Activated naive CD8-positive, alpha-beta T cell treated with anti-CD3 and anti-CD28 coated beads, Interleukin-2, amount 10 ng/mL, durations not matched to agents 7 days and 5 days (primary cell): ENCODE measurements at regions not wholly inside any gene's neighbourhood (a gene's known extent, or its start where the extent isn't known, plus 50 kb on each side); places are given as distances from the start of the nearest gene placed in this dataset.

Experiments used
- ATAC-seq: fragments of 150-1000 bp; cut with Tn5 transposase; one replicate; pipeline ENCODE4 v1.10.0; 2021; ENCODE audit warnings: low read depth, moderate library complexity
- POLR2A ChIA-PET: fragments of 350-600 bp; sonication (Branson Sonifier 250); formaldehyde crosslinking; loops from one replicate; lab custom pipeline; 2021; ENCODE audit warnings: antibody characterized with exemption; lab: Charles Lee
- DNase-seq: peaks from one replicate; pipeline ENCODE4 v3.0.0; 2021
- H3K27ac Mint-ChIP-seq: one replicate; pipeline ENCODE4 v1.8.0; 2022; ENCODE audit warnings: mild to moderate bottlenecking, mixed read lengths
- H3K27me3 Mint-ChIP-seq: one replicate; pipeline ENCODE4 v1.8.0; 2022; ENCODE audit warnings: mild to moderate bottlenecking, moderate library complexity, mixed read lengths
- H3K36me3 Mint-ChIP-seq: one replicate; pipeline ENCODE4 v1.8.0; 2021; ENCODE audit warnings: mild to moderate bottlenecking, mixed read lengths
- H3K4me1 Mint-ChIP-seq: one replicate; pipeline ENCODE4 v1.8.0; 2021; ENCODE audit warnings: mixed read lengths
- H3K4me3 Mint-ChIP-seq: one replicate; pipeline ENCODE4 v1.8.0; 2022; ENCODE audit warnings: mild to moderate bottlenecking, moderate library complexity, mixed read lengths
- H3K9me3 Mint-ChIP-seq: one replicate; pipeline ENCODE4 v1.8.0; 2021; ENCODE audit warnings: mixed read lengths

DNA sequence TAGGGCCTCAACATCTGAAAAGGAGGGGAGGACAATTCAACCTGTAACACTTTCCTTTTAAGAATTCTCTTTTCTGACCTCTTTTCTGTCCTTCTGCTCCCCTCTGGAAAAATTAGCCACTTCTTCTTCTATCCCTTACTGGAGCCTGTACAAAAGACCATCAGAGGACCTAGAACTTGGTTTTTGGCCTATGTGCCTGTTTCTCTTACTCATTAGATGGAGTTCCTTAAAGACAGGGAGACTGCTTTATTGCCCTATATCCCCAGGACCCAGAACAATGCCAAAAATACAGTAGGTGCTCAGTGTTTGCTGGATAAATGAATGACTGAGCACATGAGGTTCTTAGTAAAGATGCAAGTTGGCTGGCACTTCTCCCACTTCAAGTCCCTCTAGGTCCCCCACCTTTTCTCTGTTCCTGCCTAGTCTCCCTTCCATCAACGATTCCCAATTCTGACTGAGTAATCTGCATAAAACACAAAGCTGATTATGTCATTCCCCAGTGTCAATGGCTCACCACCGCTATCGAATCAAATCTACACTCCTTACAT is 114.2 kb downstream of the DDX1 start:
- DNase-seq (no peak), ATAC-seq (no peak)
- Mint-ChIP-seq H3K9me3 (no peaks in the 10 kb centered on the region), H3K4me3 (no peak overlapping the region), H3K27ac (no peak overlapping the region), H3K27me3 (peaks cover 4% of the 10 kb centered on the region), H3K4me1 (no peaks in the 10 kb centered on the region), H3K36me3 (no peaks in the 10 kb centered on the region)
- POLR2A ChIA-PET: no interaction called here

DNA sequence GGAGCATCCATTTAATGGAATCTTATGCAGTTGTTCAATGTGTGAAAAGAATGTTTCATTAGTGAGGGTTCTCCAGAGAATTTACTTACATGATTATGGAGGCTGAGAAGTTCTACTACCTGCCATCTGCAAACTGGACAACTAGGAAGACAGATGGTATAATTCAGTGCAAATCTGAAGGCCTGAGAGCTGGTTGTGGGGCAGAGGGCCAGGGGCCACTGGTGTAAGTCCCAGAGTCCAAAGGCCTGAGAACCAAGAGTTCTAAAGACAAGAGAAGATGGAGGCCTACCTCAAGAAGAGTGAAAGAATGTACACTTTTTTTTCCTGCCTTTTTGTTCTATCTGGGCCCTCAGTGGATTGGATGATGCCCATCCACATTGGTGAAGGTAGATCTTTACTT is 114.8 kb downstream of the DDX1 start:
- Mint-ChIP-seq H3K27me3 (peaks cover 4% of the 10 kb centered on the region), H3K9me3 (no peaks in the 10 kb centered on the region), H3K4me1 (no peaks in the 10 kb centered on the region), H3K4me3 (no peak overlapping the region), H3K36me3 (no peaks in the 10 kb centered on the region), H3K27ac (no peak overlapping the region)
- DNase-seq (no peak), ATAC-seq (no peak)
- POLR2A ChIA-PET: no interaction called here

DNA sequence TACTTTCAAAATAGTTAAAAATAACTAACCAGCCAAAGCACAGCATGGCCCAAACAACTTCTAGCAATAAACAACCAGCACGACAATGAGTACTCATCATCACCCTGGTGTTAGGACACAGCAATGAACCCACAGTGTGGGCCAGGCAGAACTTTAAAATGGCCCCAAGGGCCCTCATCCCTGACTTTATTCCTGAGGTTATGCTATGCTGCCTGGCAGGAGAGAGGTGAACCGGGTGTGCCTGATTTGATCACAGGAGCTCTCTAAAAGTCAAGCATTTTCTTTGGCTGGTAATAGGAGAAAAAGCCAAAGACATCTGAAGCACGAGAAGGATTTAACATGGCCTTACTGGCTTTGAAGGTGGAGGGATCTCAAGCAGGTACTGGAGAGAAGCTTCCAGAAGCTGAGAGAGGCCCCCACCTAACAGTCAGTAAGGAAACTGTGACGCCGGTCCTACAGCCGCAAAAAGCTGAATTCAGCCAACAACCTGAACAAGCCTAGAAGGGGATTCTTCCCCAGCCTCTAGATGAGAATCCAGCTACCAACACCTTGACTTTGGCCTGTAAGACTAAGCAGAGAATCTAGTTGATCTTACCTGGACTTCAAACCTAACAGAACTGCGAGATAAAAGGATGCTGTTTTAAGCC is 115.4 kb downstream of the DDX1 start:
- ATAC-seq (no peak), DNase-seq (no peak)
- H3K9me3 Mint-ChIP-seq: no peaks in the 10 kb centered on the region
- peaks cover 4% of the 10 kb centered on the region for H3K27me3 Mint-ChIP-seq
- H3K27ac Mint-ChIP-seq: no peak overlapping the region
- H3K36me3 Mint-ChIP-seq: no peaks in the 10 kb centered on the region
- no peaks in the 10 kb centered on the region for H3K4me1 Mint-ChIP-seq
- POLR2A ChIA-PET: no interaction called here
- no peak overlapping the region for H3K4me3 Mint-ChIP-seq

DNA sequence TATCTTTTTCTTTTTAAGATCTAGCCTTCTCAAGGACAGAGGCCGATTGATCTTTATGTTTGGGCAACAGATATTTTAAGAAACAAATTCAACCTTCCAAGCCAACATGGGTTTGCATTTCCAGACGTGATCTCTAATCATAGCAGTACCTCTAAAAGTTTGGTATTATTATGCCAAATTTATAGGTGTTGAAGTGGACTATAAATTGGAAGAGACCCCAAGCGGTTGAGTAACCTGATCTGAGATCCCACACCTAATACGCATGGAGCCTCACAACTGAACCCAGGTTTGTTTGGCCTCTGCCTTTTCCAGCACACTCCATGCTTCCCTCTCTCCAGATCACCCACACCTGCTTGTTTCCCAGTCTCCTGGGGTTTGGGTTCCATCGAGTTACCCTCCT is 116.5 kb downstream of the DDX1 start:
- H3K36me3 Mint-ChIP-seq: no peaks in the 10 kb centered on the region
- no peaks in the 10 kb centered on the region for H3K9me3 Mint-ChIP-seq
- H3K4me3 Mint-ChIP-seq: no peak overlapping the region
- peaks cover 4% of the 10 kb centered on the region for H3K27me3 Mint-ChIP-seq
- ATAC-seq (no peak), DNase-seq (no peak)
- no peaks in the 10 kb centered on the region for H3K4me1 Mint-ChIP-seq
- no peak overlapping the region for H3K27ac Mint-ChIP-seq
- POLR2A ChIA-PET: no interaction called here

DNA sequence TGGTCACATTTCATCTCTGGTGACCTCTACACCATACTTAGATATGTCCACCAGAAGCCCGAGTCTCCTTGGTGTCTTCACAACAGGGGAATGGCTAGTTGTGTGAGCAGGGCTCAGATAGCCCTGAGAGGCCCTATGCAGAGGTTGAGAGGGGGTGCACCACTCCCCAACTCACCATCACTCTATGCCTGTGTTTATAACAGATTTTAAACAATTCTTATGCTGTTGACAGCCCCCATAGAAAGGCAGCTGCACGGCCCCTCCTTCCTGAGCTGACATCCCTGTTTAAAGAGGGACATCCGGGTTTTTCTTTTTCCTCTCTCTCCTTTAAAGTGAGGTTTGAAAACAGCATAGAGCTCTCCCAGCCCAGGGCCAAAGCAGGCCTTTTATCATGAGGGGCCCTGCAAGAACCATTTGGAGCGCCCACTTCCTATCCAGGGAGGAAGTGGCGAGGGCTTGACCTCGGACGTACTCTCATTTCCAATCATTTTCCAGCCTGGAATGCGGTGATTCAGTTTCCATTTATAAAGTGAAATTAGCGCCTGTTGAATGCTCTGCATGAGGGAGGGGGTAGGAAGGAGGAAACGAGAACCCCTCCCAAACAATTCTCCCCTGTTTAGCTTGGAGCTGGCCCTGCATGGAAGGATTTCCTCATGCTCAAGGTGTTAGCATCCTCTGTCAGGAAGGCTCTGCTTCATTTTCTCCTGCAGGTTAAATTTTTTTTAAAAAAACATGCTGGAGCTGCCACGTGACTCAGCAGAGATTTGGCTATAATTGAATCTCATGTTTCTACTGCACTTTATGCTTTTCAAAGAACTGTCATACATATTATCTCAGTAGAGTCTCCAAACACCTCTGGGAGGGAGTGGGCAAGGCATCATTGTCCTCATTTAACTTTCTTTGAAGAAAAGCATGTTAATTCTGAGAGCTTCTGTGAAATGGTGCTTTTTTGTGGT is 117.5 kb downstream of the DDX1 start:
- ATAC-seq: no peak
- no peak overlapping the region for H3K4me3 Mint-ChIP-seq
- no peaks in the 10 kb centered on the region for H3K4me1 Mint-ChIP-seq
- DNase-seq: no peak
- H3K27ac Mint-ChIP-seq: no peak overlapping the region
- no peaks in the 10 kb centered on the region for H3K9me3 Mint-ChIP-seq
- peaks cover 2% of the 10 kb centered on the region for H3K27me3 Mint-ChIP-seq
- POLR2A ChIA-PET: no interaction called here
- no peaks in the 10 kb centered on the region for H3K36me3 Mint-ChIP-seq

DNA sequence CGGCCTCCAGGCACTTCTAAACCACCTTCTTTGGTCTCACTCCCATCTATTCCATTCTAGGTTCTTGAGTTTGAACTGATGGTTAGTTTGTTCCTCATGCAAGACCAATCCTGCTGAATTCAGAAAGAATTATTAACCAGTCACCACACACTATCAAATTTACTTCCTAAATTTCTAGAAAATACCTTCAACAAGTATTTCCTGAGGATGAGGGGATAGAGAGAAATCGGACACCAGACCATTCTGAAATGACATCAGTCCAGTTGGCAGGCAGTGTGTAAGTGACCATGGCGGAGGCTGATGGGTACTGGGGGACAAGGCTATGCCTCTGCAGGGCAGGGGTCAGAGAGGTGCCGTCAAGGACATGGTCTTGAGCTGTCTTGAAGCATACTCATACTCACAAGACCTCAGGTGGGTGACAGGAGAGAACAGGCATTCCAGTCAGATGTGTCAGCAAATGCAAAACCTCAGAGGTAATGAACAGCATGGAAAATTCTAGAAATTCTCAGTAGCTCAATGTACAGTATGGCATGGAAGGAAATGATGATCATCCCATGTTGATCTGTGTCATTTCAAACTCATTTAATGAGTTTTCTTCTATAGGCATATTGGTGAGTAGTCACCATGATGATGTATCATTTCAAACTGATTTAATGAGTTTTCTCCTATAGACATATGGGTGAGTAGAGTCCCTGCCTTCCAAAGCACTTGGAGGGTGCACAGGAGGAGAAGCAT is 119.6 kb downstream of the DDX1 start:
- Mint-ChIP-seq H3K4me1 (no peaks in the 10 kb centered on the region), H3K27me3 (no peaks in the 10 kb centered on the region), H3K36me3 (no peaks in the 10 kb centered on the region), H3K27ac (no peak overlapping the region), H3K9me3 (no peaks in the 10 kb centered on the region), H3K4me3 (no peak overlapping the region)
- POLR2A ChIA-PET: no interaction called here
- DNase-seq: no peak
- no peak for ATAC-seq

DNA sequence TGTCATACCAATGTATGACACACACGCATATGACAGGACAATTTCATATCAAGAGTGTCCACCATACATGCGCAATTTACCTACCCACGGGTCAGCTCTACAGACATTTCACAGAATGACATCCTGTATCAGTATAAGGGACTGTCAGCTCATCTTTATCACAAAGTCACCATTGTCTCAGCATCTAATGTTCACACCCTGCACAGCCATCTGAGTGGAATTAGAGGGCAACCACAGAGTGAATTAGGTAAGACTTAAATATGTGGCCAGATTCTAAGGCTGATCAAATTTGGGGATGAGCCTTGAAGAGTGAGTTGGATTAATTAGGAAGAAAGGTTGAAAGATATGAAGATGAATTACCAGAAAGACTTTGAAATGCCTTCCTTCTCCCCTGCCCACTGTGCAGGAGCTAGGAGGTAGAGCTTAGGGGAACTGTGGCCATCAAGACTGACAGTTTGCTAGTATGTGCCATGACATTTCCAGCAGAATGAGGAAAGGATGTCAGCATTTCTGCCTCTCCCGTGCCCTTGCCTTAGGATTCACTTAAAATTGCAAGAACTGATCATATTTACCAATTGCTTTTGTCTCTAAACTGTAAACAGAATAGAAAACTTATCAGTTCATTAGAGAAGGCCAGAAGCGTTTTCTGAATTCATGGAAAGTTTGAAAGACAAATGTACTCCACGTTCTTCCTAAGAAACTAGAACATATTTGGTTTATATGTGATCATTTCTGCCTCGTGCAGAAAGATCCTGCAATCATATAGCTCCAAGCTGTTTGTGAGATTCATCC is 121.1 kb downstream of the DDX1 start:
- POLR2A ChIA-PET: no interaction called here

DNA sequence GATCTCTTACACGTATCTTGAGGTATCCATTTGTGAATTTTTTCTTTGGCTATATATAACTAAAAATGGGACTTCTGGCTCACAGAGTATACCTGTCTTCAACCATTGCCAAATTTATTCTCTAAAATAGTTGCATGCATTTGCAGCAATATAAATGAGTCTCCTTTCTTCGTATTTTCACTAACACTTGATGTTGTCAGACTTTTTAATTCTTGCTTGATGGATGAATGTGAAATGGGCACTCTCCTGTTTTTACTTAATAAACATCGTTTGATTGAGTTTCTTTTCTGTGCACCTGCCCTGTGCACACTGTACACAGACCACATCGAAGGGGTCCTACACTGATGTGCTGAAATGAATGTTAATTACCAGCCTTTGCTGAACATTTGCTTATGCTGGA is 121.8 kb downstream of the DDX1 start:
- POLR2A ChIA-PET: no interaction called here
- H3K36me3 Mint-ChIP-seq: no peaks in the 10 kb centered on the region
- no peak for ATAC-seq
- no peaks in the 10 kb centered on the region for H3K9me3 Mint-ChIP-seq
- H3K27me3 Mint-ChIP-seq: no peaks in the 10 kb centered on the region
- H3K27ac Mint-ChIP-seq: no peak overlapping the region
- no peak overlapping the region for H3K4me3 Mint-ChIP-seq
- H3K4me1 Mint-ChIP-seq: no peaks in the 10 kb centered on the region
- no peak for DNase-seq

More for the DNA sequence above, 121.1 kb downstream of the DDX1 start:
- no peaks in the 10 kb centered on the region for H3K4me1 Mint-ChIP-seq
- no peaks in the 10 kb centered on the region for H3K27me3 Mint-ChIP-seq
- no peak for ATAC-seq
- H3K4me3 Mint-ChIP-seq: no peak overlapping the region
- no peak for DNase-seq
- no peak overlapping the region for H3K27ac Mint-ChIP-seq
- no peaks in the 10 kb centered on the region for H3K36me3 Mint-ChIP-seq
- H3K9me3 Mint-ChIP-seq: no peaks in the 10 kb centered on the region

DNA sequence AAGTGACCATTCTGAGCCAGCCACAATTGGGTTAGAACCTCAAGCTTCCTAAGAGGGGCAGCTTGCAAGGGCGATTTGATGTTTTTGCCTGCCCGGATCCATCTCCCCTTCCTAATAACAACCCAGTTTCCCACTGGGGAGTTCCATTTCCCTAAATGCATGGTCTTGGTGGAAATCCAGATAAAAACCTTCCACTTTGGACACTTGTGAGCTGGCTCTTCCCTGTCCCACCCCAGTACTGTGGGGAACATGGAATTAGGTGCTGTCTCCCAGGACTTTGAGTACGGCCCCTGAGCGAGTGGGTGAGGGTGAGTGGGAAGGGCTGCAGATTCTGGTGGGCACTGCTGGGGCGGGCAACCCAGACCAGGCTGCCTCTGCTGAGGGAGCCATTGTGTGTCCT is 122.3 kb downstream of the DDX1 start:
- H3K27me3 Mint-ChIP-seq: no peaks in the 10 kb centered on the region
- DNase-seq (no peak), ATAC-seq (no peak)
- H3K36me3 Mint-ChIP-seq: no peaks in the 10 kb centered on the region
- no peak overlapping the region for H3K27ac Mint-ChIP-seq
- H3K4me1 Mint-ChIP-seq: no peaks in the 10 kb centered on the region
- no peak overlapping the region for H3K4me3 Mint-ChIP-seq
- POLR2A ChIA-PET: no interaction called here
- H3K9me3 Mint-ChIP-seq: no peaks in the 10 kb centered on the region

DNA sequence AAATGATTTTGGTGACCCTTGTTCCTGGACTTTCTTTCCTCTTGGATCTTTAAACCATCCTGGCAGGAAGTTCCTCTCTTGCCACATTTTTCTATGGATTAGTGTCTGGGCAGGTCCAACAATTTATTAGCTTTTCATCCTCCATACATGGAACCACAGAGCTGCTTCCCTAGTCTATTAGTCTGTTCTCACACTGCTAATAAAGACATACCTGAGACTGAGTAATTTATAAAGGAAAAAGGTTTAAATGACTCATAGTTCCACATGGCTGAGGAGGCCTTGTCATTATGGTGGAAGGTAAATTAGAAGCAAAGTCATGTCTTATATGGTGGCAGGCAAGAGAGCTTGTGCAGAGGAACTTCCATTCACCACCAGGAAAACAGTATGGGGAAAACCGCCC is 122.9 kb downstream of the DDX1 start:
- Mint-ChIP-seq H3K36me3 (no peaks in the 10 kb centered on the region), H3K4me3 (no peak overlapping the region)
- ATAC-seq: no peak

DNA sequence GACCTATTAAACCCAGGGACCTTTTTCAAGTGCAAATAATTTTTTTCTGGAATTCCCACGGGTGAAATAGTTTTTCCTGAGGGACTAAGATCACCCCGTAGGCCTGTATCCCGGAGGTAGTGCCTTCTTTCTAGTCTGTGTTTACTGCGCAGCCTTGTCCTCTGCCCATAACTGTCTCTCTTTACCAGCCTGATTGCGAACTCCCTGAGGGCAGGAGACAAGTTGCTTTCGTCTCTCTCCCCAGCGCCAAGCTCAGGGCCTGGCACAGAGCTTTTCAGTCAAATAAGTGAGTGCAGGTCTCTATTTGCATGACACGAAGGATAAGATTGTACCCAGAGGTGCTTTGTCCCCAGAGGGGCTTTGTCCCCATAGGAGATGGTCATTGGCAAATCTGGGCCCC is 123.9 kb downstream of the DDX1 start:
- POLR2A ChIA-PET: no interaction called here
- Mint-ChIP-seq H3K27me3 (no peaks in the 10 kb centered on the region), H3K36me3 (no peaks in the 10 kb centered on the region), H3K4me3 (no peak overlapping the region), H3K4me1 (no peaks in the 10 kb centered on the region), H3K27ac (no peak overlapping the region), H3K9me3 (no peaks in the 10 kb centered on the region)
- DNase-seq: no peak
- no peak for ATAC-seq

More for the DNA sequence above, 122.9 kb downstream of the DDX1 start:
- Mint-ChIP-seq H3K27ac (no peak overlapping the region), H3K4me1 (no peaks in the 10 kb centered on the region), H3K27me3 (no peaks in the 10 kb centered on the region), H3K9me3 (no peaks in the 10 kb centered on the region)
- POLR2A ChIA-PET: no interaction called here
- no peak for DNase-seq

DNA sequence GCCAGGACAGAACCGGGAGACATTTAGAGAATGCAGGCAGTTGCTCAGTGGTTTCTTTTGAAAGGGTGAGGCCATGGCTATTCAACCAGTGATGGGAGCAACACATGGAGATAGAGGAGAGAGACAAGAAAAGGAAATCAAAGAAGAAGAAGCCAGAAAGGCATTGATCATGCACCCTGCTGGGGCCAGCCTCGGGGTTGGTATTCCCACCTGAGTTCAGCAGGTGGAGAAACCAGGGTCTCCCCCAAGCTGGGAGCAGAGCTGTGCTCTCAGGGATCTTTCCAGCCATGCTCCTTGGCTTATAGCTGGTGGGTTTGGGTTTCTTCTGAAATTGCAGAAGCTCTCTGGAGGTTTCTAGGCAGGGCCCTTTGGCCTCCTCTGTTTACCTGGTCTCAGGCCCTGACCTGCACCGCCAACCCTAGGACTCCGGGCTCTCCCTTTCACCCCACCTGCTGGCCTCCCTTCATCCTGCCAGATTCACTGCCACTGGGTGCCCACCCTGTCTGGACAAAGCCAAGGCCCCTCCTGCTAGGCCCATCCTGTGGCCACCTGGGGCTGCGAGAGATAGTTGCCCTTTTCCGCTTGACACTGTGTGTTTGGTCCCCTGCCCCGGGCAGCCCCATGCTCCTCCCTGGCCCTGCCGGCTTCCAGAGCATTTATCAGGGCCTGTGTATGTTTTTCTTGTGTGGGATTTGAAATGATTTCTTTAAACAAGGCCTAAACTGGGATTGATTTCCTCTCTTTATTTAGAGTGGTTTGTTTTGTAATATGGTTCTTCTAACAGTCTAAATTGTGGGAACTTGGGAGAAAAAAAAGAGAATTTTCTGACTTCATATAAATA is 126.7 kb downstream of the DDX1 start:
- H3K4me3 Mint-ChIP-seq: no peak overlapping the region
- no peaks in the 10 kb centered on the region for H3K36me3 Mint-ChIP-seq
- DNase-seq (no peak), ATAC-seq (no peak)
- no peak overlapping the region for H3K27ac Mint-ChIP-seq
- no peaks in the 10 kb centered on the region for H3K4me1 Mint-ChIP-seq
- no peaks in the 10 kb centered on the region for H3K9me3 Mint-ChIP-seq
- no peaks in the 10 kb centered on the region for H3K27me3 Mint-ChIP-seq
- POLR2A ChIA-PET: no interaction called here
